B cell (primary cell): ENCODE measurements at regions not wholly inside any gene's neighbourhood (a gene's known extent, or its start where the extent isn't known, plus 50 kb on each side); places are given as distances from the start of the nearest gene placed in this dataset.
"Not testable (repeated sequence)": the region's sequence is repeated elsewhere in the genome, so short reads cannot be mapped to it uniquely, and the experiment has no call there.

ENCODE experiments used
- CTCF ChIP-seq: fragments of 200-600 bp; IDR thresholded peaks from one replicate; pipeline ENCODE4 v1.8.0; 2022; ENCODE audit warnings: antibody characterized with exemption, mild to moderate bottlenecking
- EZH2 ChIP-seq: IDR thresholded peaks from 2 replicates; pipeline ENCODE4 v1.6.1; 2012; ENCODE audit warnings: borderline replicate concordance, low read depth, mild to moderate bottlenecking, moderate library complexity, low read length; ENCODE audit not compliant: insufficient read depth, poor library complexity, severe bottlenecking

- not testable (repeated sequence) for TF ChIP-seq CTCF, EZH2
These were observed 605.2 kb downstream of the TP53TG3F start for GRCh38 chr16:34064602-34065001.
